Glutamatergic neuron (in vitro differentiated cells): ENCODE measurements at regions not wholly inside any gene's neighbourhood (a gene's known extent, or its start where the extent isn't known, plus 50 kb on each side); places are given as distances from the start of the nearest gene placed in this dataset.

Experiments used
- DNase-seq: peaks from one replicate; pipeline ENCODE4 v3.0.0; 2022
- H3K27ac Mint-ChIP-seq: one replicate; pipeline ENCODE4 v1.8.0; 2020; ENCODE audit warnings: mild to moderate bottlenecking, mixed read lengths, inconsistent platforms; ENCODE audit not compliant: unreplicated experiment
- H3K27me3 Mint-ChIP-seq: one replicate; pipeline ENCODE4 v1.8.0; 2020; ENCODE audit warnings: mild to moderate bottlenecking, moderate library complexity, mixed read lengths, inconsistent platforms; ENCODE audit not compliant: unreplicated experiment
- H3K36me3 Mint-ChIP-seq: one replicate; pipeline ENCODE4 v1.8.0; 2020; ENCODE audit warnings: mild to moderate bottlenecking, mixed read lengths, inconsistent platforms; ENCODE audit not compliant: unreplicated experiment
- H3K4me1 Mint-ChIP-seq: one replicate; pipeline ENCODE4 v1.8.0; 2020; ENCODE audit warnings: mild to moderate bottlenecking, low read depth, mixed read lengths, inconsistent platforms; ENCODE audit not compliant: unreplicated experiment
- H3K4me3 Mint-ChIP-seq: one replicate; pipeline ENCODE4 v1.8.0; 2020; ENCODE audit warnings: mild to moderate bottlenecking, mixed read lengths, inconsistent platforms; ENCODE audit not compliant: unreplicated experiment
- H3K9me3 Mint-ChIP-seq: one replicate; pipeline ENCODE4 v1.8.0; 2020; ENCODE audit warnings: mild to moderate bottlenecking, moderate library complexity, mixed read lengths, inconsistent platforms; ENCODE audit not compliant: unreplicated experiment
- CTCF ChIP-seq: fragments of 200-600 bp; sonication (generic); IDR thresholded peaks from one replicate; pipeline ENCODE4 v1.5.0; 2021; ENCODE audit not compliant: partially characterized antibody, unreplicated experiment

- TF ChIP-seq CTCF: no peak
- no peaks in the 10 kb centered on the region for H3K36me3 Mint-ChIP-seq
- H3K4me3 Mint-ChIP-seq: no peak overlapping the region
- no peaks in the 10 kb centered on the region for H3K4me1 Mint-ChIP-seq
- no peak overlapping the region for H3K27ac Mint-ChIP-seq
- H3K9me3 Mint-ChIP-seq: no peaks in the 10 kb centered on the region
- no peaks in the 10 kb centered on the region for H3K27me3 Mint-ChIP-seq
- DNase-seq: no peak
Observed at GRCh38 chr1:106846656-106847055, 209.8 kb upstream of the PRMT6 start.

- no peaks in the 10 kb centered on the region for H3K36me3 Mint-ChIP-seq
- H3K4me1 Mint-ChIP-seq: no peaks in the 10 kb centered on the region
- no peaks in the 10 kb centered on the region for H3K9me3 Mint-ChIP-seq
- DNase-seq: no peak
- no peaks in the 10 kb centered on the region for H3K27me3 Mint-ChIP-seq
- no peak overlapping the region for H3K27ac Mint-ChIP-seq
- no peak for TF ChIP-seq CTCF
- no peak overlapping the region for H3K4me3 Mint-ChIP-seq
Observed at GRCh38 chr1:106861110-106861509, 195.4 kb upstream of the PRMT6 start.

GRCh38 chr1:106868828-106869227 is 187.6 kb upstream of the PRMT6 start:
- Mint-ChIP-seq H3K27ac (no peak overlapping the region), H3K4me1 (no peaks in the 10 kb centered on the region), H3K4me3 (no peak overlapping the region), H3K36me3 (no peaks in the 10 kb centered on the region), H3K9me3 (no peaks in the 10 kb centered on the region), H3K27me3 (no peaks in the 10 kb centered on the region)
- no peak for TF ChIP-seq CTCF
- DNase-seq: no peak

GRCh38 chr1:106875622-106876021 is 180.9 kb upstream of the PRMT6 start:
- Mint-ChIP-seq H3K4me3 (no peak overlapping the region), H3K36me3 (no peaks in the 10 kb centered on the region), H3K27ac (no peak overlapping the region), H3K9me3 (no peaks in the 10 kb centered on the region), H3K4me1 (peaks cover 4% of the 10 kb centered on the region), H3K27me3 (no peaks in the 10 kb centered on the region)
- no peak for TF ChIP-seq CTCF
- no peak for DNase-seq

GRCh38 chr1:106876384-106876783 is 180.1 kb upstream of the PRMT6 start:
- Mint-ChIP-seq H3K27ac (no peak overlapping the region), H3K4me3 (no peak overlapping the region), H3K27me3 (no peaks in the 10 kb centered on the region), H3K4me1 (peaks cover 4% of the 10 kb centered on the region), H3K36me3 (no peaks in the 10 kb centered on the region), H3K9me3 (no peaks in the 10 kb centered on the region)
- no peak for DNase-seq
- no peak for TF ChIP-seq CTCF
